SKM-1 treated with dmso at 0.1 percent for 144 hours (cell line): ENCODE measurements at regions not wholly inside any gene's neighbourhood (a gene's known extent, or its start where the extent isn't known, plus 50 kb on each side); places are given as distances from the start of the nearest gene placed in this dataset.

Experiments used
- DNase-seq: peaks from one replicate; lab custom pipeline; 2025; ENCODE audit not compliant: unreplicated experiment; lab: John Stamatoyannopoulos, UW

- DNase-seq, result no peak
Measured at GRCh38 chr11:79747406-79747805, 306.6 kb upstream of the TENM4 start.

GRCh38 chr11:79744941-79745340 is 304.1 kb upstream of the TENM4 start:
- DNase-seq, result no peak

GRCh38 chr11:79742176-79742575 is 301.3 kb upstream of the TENM4 start:
- no peak for DNase-seq

- DNase-seq, result no peak
Measured at GRCh38 chr11:79739591-79739990, 298.8 kb upstream of the TENM4 start.

- DNase-seq, result no peak
Measured at GRCh38 chr11:79727221-79727620, 286.4 kb upstream of the TENM4 start.

GRCh38 chr11:79720115-79720514 is 279.3 kb upstream of the TENM4 start:
- no peak for DNase-seq

- DNase-seq, result peak; percentile 47
Measured at GRCh38 chr11:79708319-79708932, 267.6 kb upstream of the TENM4 start.

- DNase-seq, result no peak
Measured at GRCh38 chr11:79705648-79706047, 264.8 kb upstream of the TENM4 start.

GRCh38 chr11:79702303-79702702 is 261.5 kb upstream of the TENM4 start:
- no peak for DNase-seq

- no peak for DNase-seq
Measured at GRCh38 chr11:79699246-79699645, 258.4 kb upstream of the TENM4 start.

GRCh38 chr11:79697905-79698304 is 257.1 kb upstream of the TENM4 start:
- DNase-seq, result no peak

GRCh38 chr11:79694368-79694767 is 253.5 kb upstream of the TENM4 start:
- no peak for DNase-seq

- DNase-seq, result no peak
Measured at GRCh38 chr11:79691445-79691844, 250.6 kb upstream of the TENM4 start.

GRCh38 chr11:79686703-79687419 is 246.0 kb upstream of the TENM4 start:
- DNase-seq, result no peak

GRCh38 chr11:79683930-79684329 is 243.1 kb upstream of the TENM4 start:
- no peak for DNase-seq

- DNase-seq, result no peak
Measured at GRCh38 chr11:79678780-79679452, 238.1 kb upstream of the TENM4 start.

- no peak for DNase-seq
Measured at GRCh38 chr11:79676396-79676795, 235.6 kb upstream of the TENM4 start.

- DNase-seq, result no peak
Measured at GRCh38 chr11:79675081-79675480, 234.3 kb upstream of the TENM4 start.

- DNase-seq, result no peak
Measured at GRCh38 chr11:79672786-79673185, 232.0 kb upstream of the TENM4 start.

- no peak for DNase-seq
Measured at GRCh38 chr11:79671401-79671800, 230.6 kb upstream of the TENM4 start.

GRCh38 chr11:79670882-79671281 is 230.1 kb upstream of the TENM4 start:
- no peak for DNase-seq

- no peak for DNase-seq
Measured at GRCh38 chr11:79668575-79668974, 227.7 kb upstream of the TENM4 start.
